ENCODE measurements at regions not wholly inside any gene's neighbourhood (a gene's known extent, or its start where the extent isn't known, plus 50 kb on each side); places are given as distances from the start of the nearest gene placed in this dataset.

GRCh38 chr1:189275796-189276195 is 1201.9 kb downstream of the BRINP3 start:
- no peak overlapping the region for H3K27ac ChIP-seq
- H4K20me1 ChIP-seq (ENCODE audit: insufficient read depth), result no peaks in the 10 kb centered on the region
- ChIA-PET CTCF (no interaction called here), POLR2A (ENCODE audit: unreplicated experiment) (no interaction called here)
- no peak overlapping the region for H3K4me2 ChIP-seq
- TF ChIP-seq EZH2 (IDR thresholded peaks at IDR 0.05; ENCODE audit: low read depth) (no peak), CTCF (conservative IDR thresholded peaks at IDR 0.05) (no peak)
- H3K4me3 ChIP-seq, result no peak overlapping the region
- intact Hi-C loops (cut with micrococcal nuclease; ENCODE audit: unreplicated experiment), result no loop called here
- H3F3A ChIP-seq (ENCODE audit: insufficient read depth, low read depth), result no peaks in the 10 kb centered on the region
- no peaks in the 10 kb centered on the region for H3K79me2 ChIP-seq (ENCODE audit: low read depth)
- no peak for DNase-seq
- no peaks in the 10 kb centered on the region for H3K9me3 ChIP-seq (ENCODE audit: insufficient read depth, low read depth)
- H3K4me1 ChIP-seq (replicated peaks; ENCODE audit: insufficient read depth), result no peaks in the 10 kb centered on the region
- H3K9me2 ChIP-seq (ENCODE audit: insufficient read depth), result no peaks in the 10 kb centered on the region
- no TSS peak for BruUV-seq (replicated peaks)
- no peaks in the 10 kb centered on the region for H3K36me3 ChIP-seq (ENCODE audit: low read depth)
- H3K27me3 ChIP-seq (ENCODE audit: insufficient read depth, low read depth), result no peaks in the 10 kb centered on the region
- no peak overlapping the region for H2AFZ ChIP-seq

GRCh38 chr1:189289346-189289745 is 1188.3 kb downstream of the BRINP3 start:
- Histone ChIP-seq H4K20me1 (ENCODE audit: insufficient read depth) (no peaks in the 10 kb centered on the region), H3F3A (ENCODE audit: insufficient read depth, low read depth) (no peaks in the 10 kb centered on the region), H3K4me3 (no peak overlapping the region), H3K9me2 (ENCODE audit: insufficient read depth) (no peaks in the 10 kb centered on the region; the same call in 1 of the 2 replicates), H3K4me1 (replicated peaks; ENCODE audit: insufficient read depth) (no peaks in the 10 kb centered on the region), H3K79me2 (ENCODE audit: low read depth) (no peaks in the 10 kb centered on the region), H3K27me3 (ENCODE audit: insufficient read depth, low read depth) (no peaks in the 10 kb centered on the region), H3K4me2 (no peak overlapping the region), H3K36me3 (ENCODE audit: low read depth) (no peaks in the 10 kb centered on the region), H2AFZ (no peak overlapping the region), H3K27ac (no peak overlapping the region), H3K9me3 (ENCODE audit: insufficient read depth, low read depth) (no peaks in the 10 kb centered on the region)
- no peak for DNase-seq
- TF ChIP-seq EZH2 (IDR thresholded peaks at IDR 0.05; ENCODE audit: low read depth), result no peak
- TF ChIP-seq CTCF (conservative IDR thresholded peaks at IDR 0.05), result no peak
- ChIA-PET CTCF (no interaction called here), POLR2A (ENCODE audit: unreplicated experiment) (no interaction called here)
- intact Hi-C loops (cut with micrococcal nuclease; ENCODE audit: unreplicated experiment), result no loop called here
- BruUV-seq (replicated peaks), result no TSS peak

- no peaks in the 10 kb centered on the region for H3K27me3 ChIP-seq (ENCODE audit: insufficient read depth, low read depth)
- no TSS peak for BruUV-seq (replicated peaks)
- H3K79me2 ChIP-seq (ENCODE audit: low read depth), result no peaks in the 10 kb centered on the region
- H3K36me3 ChIP-seq (ENCODE audit: low read depth), result no peaks in the 10 kb centered on the region
- no peaks in the 10 kb centered on the region for H3F3A ChIP-seq (ENCODE audit: insufficient read depth, low read depth)
- ChIA-PET POLR2A (ENCODE audit: unreplicated experiment) (no interaction called here), CTCF (no interaction called here)
- TF ChIP-seq EZH2 (IDR thresholded peaks at IDR 0.05; ENCODE audit: low read depth) (no peak), CTCF (conservative IDR thresholded peaks at IDR 0.05) (no peak)
- H3K4me1 ChIP-seq (replicated peaks; ENCODE audit: insufficient read depth), result no peaks in the 10 kb centered on the region
- H3K27ac ChIP-seq, result no peak overlapping the region
- intact Hi-C loops (cut with micrococcal nuclease; ENCODE audit: unreplicated experiment), result no loop called here
- peaks cover 4% of the 10 kb centered on the region; the same call in 1 of the 2 replicates for H3K9me2 ChIP-seq (ENCODE audit: insufficient read depth)
- peaks cover 5% of the 10 kb centered on the region; the same call in 1 of the 2 replicates for H3K9me3 ChIP-seq (ENCODE audit: insufficient read depth, low read depth)
- H2AFZ ChIP-seq, result peak overlapping the region; percentile 65; the same call in 1 of the 2 replicates
- no peak overlapping the region for H3K4me2 ChIP-seq
- no peak for DNase-seq
- H3K4me3 ChIP-seq, result no peak overlapping the region
- no peaks in the 10 kb centered on the region for H4K20me1 ChIP-seq (ENCODE audit: insufficient read depth)
These were observed 1176.4 kb downstream of the BRINP3 start for GRCh38 chr1:189301235-189301634.

All from PC-9 (cell line).